H1 (cell line): ENCODE measurements at regions not wholly inside any gene's neighbourhood (a gene's known extent, or its start where the extent isn't known, plus 50 kb on each side); places are given as distances from the start of the nearest gene placed in this dataset.

ENCODE experiments used
- CTCF ChIA-PET: fragments of 300-600 bp; sonication (Branson Sonifier 250); formaldehyde crosslinking; loops from one replicate; lab custom pipeline; 2021; ENCODE audit not compliant: partially characterized antibody; lab: Charles Lee
- POLR2A ChIA-PET: fragments of 300-600 bp; sonication (Branson Sonifier 250); formaldehyde crosslinking; loops from one replicate; lab custom pipeline; 2021; ENCODE audit warnings: inconsistent platforms; ENCODE audit not compliant: partially characterized antibody; lab: Charles Lee
- DNase-seq, 2 experiments: peaks; one replicate each; pipeline versions ENCODE4 v3.0.0 to v3.0.0-alpha.2; 2010 to 2022; ENCODE audit warnings: low spot score in 2 of 2, low read depth in 1 of 2, mixed read lengths in 1 of 2
- FAIRE-seq: peaks from 2 replicates; lab custom pipeline; 2011; peaks lifted over from hg19 to GRCh38; lab: Jason Lieb, UNC
- H2AFZ ChIP-seq: 2 replicates; pipeline ENCODE4 v1.8.1; 2012; ENCODE audit warnings: low read length, inconsistent platforms
- H2AK5ac ChIP-seq: 2 replicates; pipeline ENCODE4 v1.6.1; 2013; ENCODE audit warnings: low read depth, low read length
- H2BK120ac ChIP-seq: replicated peaks from 2 replicates; pipeline ENCODE3; 2013; ENCODE audit warnings: low read depth, low read length, inconsistent platforms
- H2BK12ac ChIP-seq: 2 replicates; pipeline ENCODE4 v1.6.1; 2013; ENCODE audit warnings: low read depth, low read length
- H2BK15ac ChIP-seq: 2 replicates; pipeline ENCODE4 v1.6.1; 2013; ENCODE audit warnings: low read length
- H2BK20ac ChIP-seq: 2 replicates; pipeline ENCODE4 v1.6.1; 2013; ENCODE audit warnings: low read length
- H2BK5ac ChIP-seq: 2 replicates; pipeline ENCODE4 v1.6.1; 2013; ENCODE audit warnings: low read depth, low read length
- H3K14ac ChIP-seq: 2 replicates; pipeline ENCODE4 v1.6.1; 2013; ENCODE audit warnings: inconsistent platforms; ENCODE audit not compliant: insufficient read length
- H3K18ac ChIP-seq: 2 replicates; pipeline ENCODE4 v1.6.1; 2013; ENCODE audit warnings: low read length; ENCODE audit errors: extremely low read depth
- H3K23ac ChIP-seq: 2 replicates; pipeline ENCODE4 v1.6.1; 2013; ENCODE audit warnings: inconsistent platforms; ENCODE audit not compliant: insufficient read length
- H3K23me2 ChIP-seq: 2 replicates; pipeline ENCODE4 v1.6.1; 2013; ENCODE audit warnings: low read depth, low read length
- H3K27ac ChIP-seq: 2 replicates; pipeline ENCODE4 v1.6.1; 2011; ENCODE audit warnings: low read depth, low read length, inconsistent platforms
- H3K27me3 ChIP-seq, 4 experiments: replicated peaks in 1 of 4; 1 replicate in 1 of 4; 2 replicates in 3 of 4; pipeline versions ENCODE4 v1.6.1 to v1.8.1; 2011 to 2013; ENCODE audit warnings: low read length in 3 of 4, mild to moderate bottlenecking in 3 of 4, inconsistent platforms in 2 of 4, mixed read lengths in 2 of 4, moderate library complexity in 1 of 4; ENCODE audit not compliant: control insufficient read depth in 3 of 4, insufficient read depth in 3 of 4; ENCODE audit errors: extremely low read depth in 1 of 4
- H3K36me3 ChIP-seq, 4 experiments: 2 replicates each; pipeline versions ENCODE4 v1.6.1 to v1.8.1; 2011 to 2013; ENCODE audit warnings: mild to moderate bottlenecking in 4 of 4, low read length in 3 of 4, moderate library complexity in 2 of 4, control low read depth in 1 of 4, inconsistent platforms in 1 of 4; ENCODE audit not compliant: insufficient read depth in 4 of 4, control insufficient read depth in 2 of 4
- H3K4ac ChIP-seq: replicated peaks from 2 replicates; pipeline ENCODE3; 2013; ENCODE audit warnings: low read length, low read depth, mixed read lengths, inconsistent platforms; ENCODE audit not compliant: insufficient read length
- H3K4me1 ChIP-seq, 4 experiments: replicated peaks in 1 of 4; 1 replicate in 1 of 4; 2 replicates in 3 of 4; pipeline versions ENCODE4 v1.6.1 to v1.8.1; 2011 to 2013; ENCODE audit warnings: low read length in 3 of 4, inconsistent platforms in 2 of 4, mixed read lengths in 1 of 4; ENCODE audit not compliant: insufficient read depth in 4 of 4, control insufficient read depth in 3 of 4
- H3K4me2 ChIP-seq, 2 experiments: 2 replicates each; pipeline versions ENCODE4 v1.6.1 to v1.8.1; 2011 to 2013; ENCODE audit warnings: low read depth in 2 of 2, low read length in 2 of 2, control low read depth in 1 of 2, inconsistent platforms in 1 of 2, mild to moderate bottlenecking in 1 of 2; ENCODE audit not compliant: insufficient read depth in 1 of 2
- H3K4me3 ChIP-seq, 4 experiments: fragments of 200-600, 300-600 bp in 1 of 4; sonication (generic), shearing (Covaris generic), sonication (Bioruptor Twin) in 1 of 4; 2 replicates each; pipeline versions ENCODE4 v1.5.1 to v1.8.1; 2011 to 2016; ENCODE audit warnings: low read length in 4 of 4, low read depth in 3 of 4, control low read depth in 2 of 4, inconsistent platforms in 2 of 4, mild to moderate bottlenecking in 2 of 4, mixed read lengths in 1 of 4, moderate library complexity in 1 of 4; ENCODE audit not compliant: insufficient read depth in 2 of 4; ENCODE audit errors: extremely low read depth in 1 of 4
- H3K56ac ChIP-seq: replicated peaks from 2 replicates; pipeline ENCODE3; 2013; ENCODE audit warnings: low read depth, mild to moderate bottlenecking, mixed read lengths, low read length, inconsistent platforms; ENCODE audit not compliant: insufficient read length
- H3K79me1 ChIP-seq: 2 replicates; pipeline ENCODE4 v1.6.1; 2013; ENCODE audit warnings: low read depth, low read length, control low read depth
- H3K79me2 ChIP-seq, 2 experiments: 2 replicates each; pipeline versions ENCODE4 v1.6.1 to v1.8.1; 2012 to 2013; ENCODE audit warnings: low read length in 2 of 2, mild to moderate bottlenecking in 2 of 2, inconsistent platforms in 1 of 2; ENCODE audit not compliant: insufficient read depth in 2 of 2, control insufficient read depth in 1 of 2
- H3K9ac ChIP-seq, 4 experiments: replicated peaks in 1 of 4; 1 replicate in 1 of 4; 2 replicates in 3 of 4; pipeline versions ENCODE4 v1.6.1 to v1.8.1; 2011 to 2013; ENCODE audit warnings: low read depth in 3 of 4, low read length in 3 of 4, control low read depth in 2 of 4, mild to moderate bottlenecking in 2 of 4, moderate library complexity in 2 of 4, inconsistent platforms in 1 of 4; ENCODE audit errors: extremely low read depth in 1 of 4
- H3K9me3 ChIP-seq, 2 experiments: 2 replicates each; pipeline versions ENCODE4 v1.6.1 to v1.8.1; 2012 to 2013; ENCODE audit warnings: mild to moderate bottlenecking in 2 of 2, moderate library complexity in 2 of 2, control low read depth in 1 of 2, inconsistent platforms in 1 of 2, low read depth in 1 of 2, low read length in 1 of 2, mixed read lengths in 1 of 2; ENCODE audit not compliant: insufficient read depth in 2 of 2
- H4K20me1 ChIP-seq, 2 experiments: replicated peaks in 1 of 2; 2 replicates each; pipeline versions ENCODE3 to v1.8.1; 2011 to 2013; ENCODE audit warnings: inconsistent platforms in 2 of 2, low read length in 2 of 2, mild to moderate bottlenecking in 1 of 2; ENCODE audit not compliant: insufficient read depth in 2 of 2, control insufficient read depth in 1 of 2
- H4K5ac ChIP-seq: 2 replicates; pipeline ENCODE4 v1.6.1; 2013; ENCODE audit warnings: low read length, low read depth, mixed read lengths, inconsistent platforms; ENCODE audit not compliant: insufficient read length
- H4K8ac ChIP-seq: 2 replicates; pipeline ENCODE4 v1.8.0; 2013; ENCODE audit warnings: mild to moderate bottlenecking, moderate library complexity, low read length, inconsistent platforms; ENCODE audit not compliant: insufficient read depth; ENCODE audit errors: extremely low read depth
- H4K91ac ChIP-seq: replicated peaks from 2 replicates; pipeline ENCODE3; 2013; ENCODE audit warnings: low read length, mixed read lengths, inconsistent platforms; ENCODE audit not compliant: insufficient read length
- PHF8 ChIP-seq: fragments of 200-600 bp; sonication (generic); conservative IDR thresholded peaks from 2 replicates; pipeline ENCODE4 v1.7.1; 2012; ENCODE audit warnings: low read depth, mild to moderate bottlenecking, inconsistent platforms, low read length, moderate library complexity
- RXRA ChIP-seq: IDR thresholded peaks from 2 replicates; pipeline ENCODE4 v1.6.1; 2011; ENCODE audit warnings: low read depth, mild to moderate bottlenecking, low read length, moderate library complexity; ENCODE audit not compliant: insufficient read depth
- WGBS, 2 experiments: shearing (Covaris generic) in 1 of 2; methylation state at CpG; one replicate each; pipeline versions ENCODE4 v1.1.6 to v1.1.7; 2013 to 2015; ENCODE audit warnings: low lambda C conversion rate in 2 of 2, mixed read lengths in 2 of 2, inconsistent platforms in 1 of 2, low coverage in 1 of 2, missing lambda C conversion rate in 1 of 2; ENCODE audit not compliant: insufficient replicate concordance in 2 of 2, insufficient coverage in 1 of 2, insufficient read length in 1 of 2; ENCODE audit errors: extremely low coverage in 1 of 2, missing lambda C conversion rate in 1 of 2; 5-methylcytosine and 5-hydroxymethylcytosine counted together

DNA sequence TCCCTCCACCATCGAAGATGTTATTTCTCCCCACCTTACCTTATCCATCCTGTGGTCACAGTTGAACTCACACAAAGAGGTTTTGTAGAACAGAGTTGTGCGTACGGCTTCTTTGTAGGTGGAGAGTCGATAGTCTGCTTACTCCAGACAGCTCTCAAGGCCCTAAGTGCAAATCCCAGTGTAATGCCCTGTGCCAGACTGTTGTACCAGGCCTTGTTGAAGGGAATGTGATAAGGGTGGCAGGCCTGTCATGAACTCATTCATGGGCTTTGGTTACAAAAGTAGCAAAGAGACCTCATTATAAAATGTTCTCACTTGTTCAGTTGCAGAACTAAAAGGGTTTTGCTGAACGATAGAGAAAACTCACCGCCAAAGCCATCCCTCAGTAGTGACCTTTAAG lies 288.7 kb upstream of the CADM1 start:
- Histone ChIP-seq H4K5ac (no peak overlapping the region), H3K4me1 (no peaks in the 10 kb centered on the region), H3K4me3 (no peak overlapping the region), H2BK15ac (no peak overlapping the region), H4K91ac (no peak overlapping the region), H3K79me2 (no peaks in the 10 kb centered on the region), H3K27me3 (no peaks in the 10 kb centered on the region), H3K4ac (no peak overlapping the region), H3K18ac (no peak overlapping the region), H3K79me1 (no peaks in the 10 kb centered on the region), H3K36me3 (no peaks in the 10 kb centered on the region), H4K20me1 (no peaks in the 10 kb centered on the region), H2BK12ac (no peak overlapping the region), H4K8ac (no peak overlapping the region), H3K23me2 (no peaks in the 10 kb centered on the region; the same call in 1 of the 2 replicates), H3K27ac (no peak overlapping the region), H3K56ac (no peak overlapping the region), H2AK5ac (no peak overlapping the region), H3K14ac (no peak overlapping the region), H2BK20ac (no peak overlapping the region), H2AFZ (no peak overlapping the region), H3K9me3 (no peaks in the 10 kb centered on the region), H3K9ac (no peak overlapping the region), H3K23ac (no peak overlapping the region), H2BK120ac (no peak overlapping the region), H3K4me2 (no peak overlapping the region), H2BK5ac (no peak overlapping the region)
- ChIA-PET POLR2A (no interaction called here), CTCF (interaction anchor here (0.7 kb wide), 1 partner anchor 65 kb away, joined by 3 read pairs; no protein-coding TSS in a partner anchor)
- FAIRE-seq = no peak
- WGBS, 2 experiments = 90% methylated on average over 6 of the region's 6 CpGs; no CpG with 5 or more reads in 1 of the 2 experiments
- DNase-seq = no peak
- TF ChIP-seq PHF8 (no peak), RXRA (no peak)
